Chondrocyte (in vitro differentiated cells): ENCODE measurements at regions not wholly inside any gene's neighbourhood (a gene's known extent, or its start where the extent isn't known, plus 50 kb on each side); places are given as distances from the start of the nearest gene placed in this dataset.

Experiments used
- DNase-seq: peaks from one replicate; pipeline ENCODE4 v3.0.0; 2021; ENCODE audit warnings: mixed read lengths, low spot score
- H3K27ac Mint-ChIP-seq: one replicate; pipeline ENCODE4 v1.8.0; 2021; ENCODE audit warnings: mild to moderate bottlenecking, moderate library complexity, mixed read lengths; ENCODE audit not compliant: unreplicated experiment
- H3K27me3 Mint-ChIP-seq: 2 replicates; pipeline ENCODE4 v1.8.0; 2021; ENCODE audit warnings: low read depth, mixed read lengths
- H3K36me3 Mint-ChIP-seq: 2 replicates; pipeline ENCODE4 v1.8.0; 2021; ENCODE audit warnings: low read depth, mixed read lengths
- H3K4me1 Mint-ChIP-seq: 2 replicates; pipeline ENCODE4 v1.8.0; 2021; ENCODE audit warnings: low read depth, mild to moderate bottlenecking, mixed read lengths
- H3K4me3 Mint-ChIP-seq: one replicate; pipeline ENCODE4 v1.8.0; 2021; ENCODE audit warnings: mild to moderate bottlenecking, moderate library complexity, mixed read lengths; ENCODE audit not compliant: unreplicated experiment
- H3K9me3 Mint-ChIP-seq: 2 replicates; pipeline ENCODE4 v1.8.0; 2021; ENCODE audit warnings: low read depth, mixed read lengths
- TF ChIP-seq, protein P1 (sequence below): fragments of 200-600 bp; sonication (generic); IDR thresholded peaks from 2 replicates; pipeline ENCODE4 v1.5.0; 2021; ENCODE audit warnings: antibody characterized with exemption, mild to moderate bottlenecking, moderate library complexity

DNA sequence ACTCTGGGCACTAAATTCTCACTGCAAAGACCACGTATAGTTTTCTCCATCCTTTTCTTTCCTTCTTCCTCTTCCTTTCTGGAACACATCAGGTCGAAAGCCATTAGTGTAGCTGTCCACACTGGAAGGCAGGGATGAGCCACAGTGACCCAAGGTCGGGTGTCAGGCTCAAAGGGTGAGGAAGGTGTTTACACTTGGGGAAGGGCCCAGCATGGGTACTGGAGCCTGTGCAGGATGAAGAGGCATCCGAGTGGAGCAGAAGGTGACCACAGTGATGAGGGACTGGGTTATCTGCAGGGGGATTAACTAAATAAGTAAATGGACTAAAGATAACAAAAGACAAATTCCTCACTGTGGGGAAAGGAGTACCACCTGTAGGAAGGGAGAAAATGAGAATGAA is 164.0 kb downstream of the SOX9 start:
- Mint-ChIP-seq H3K4me3 (no peak overlapping the region), H3K27me3 (no peaks in the 10 kb centered on the region), H3K4me1 (no peaks in the 10 kb centered on the region), H3K9me3 (no peaks in the 10 kb centered on the region), H3K36me3 (no peaks in the 10 kb centered on the region), H3K27ac (no peak overlapping the region)
- DNase-seq, result no peak
- TF ChIP-seq, protein P1, sequence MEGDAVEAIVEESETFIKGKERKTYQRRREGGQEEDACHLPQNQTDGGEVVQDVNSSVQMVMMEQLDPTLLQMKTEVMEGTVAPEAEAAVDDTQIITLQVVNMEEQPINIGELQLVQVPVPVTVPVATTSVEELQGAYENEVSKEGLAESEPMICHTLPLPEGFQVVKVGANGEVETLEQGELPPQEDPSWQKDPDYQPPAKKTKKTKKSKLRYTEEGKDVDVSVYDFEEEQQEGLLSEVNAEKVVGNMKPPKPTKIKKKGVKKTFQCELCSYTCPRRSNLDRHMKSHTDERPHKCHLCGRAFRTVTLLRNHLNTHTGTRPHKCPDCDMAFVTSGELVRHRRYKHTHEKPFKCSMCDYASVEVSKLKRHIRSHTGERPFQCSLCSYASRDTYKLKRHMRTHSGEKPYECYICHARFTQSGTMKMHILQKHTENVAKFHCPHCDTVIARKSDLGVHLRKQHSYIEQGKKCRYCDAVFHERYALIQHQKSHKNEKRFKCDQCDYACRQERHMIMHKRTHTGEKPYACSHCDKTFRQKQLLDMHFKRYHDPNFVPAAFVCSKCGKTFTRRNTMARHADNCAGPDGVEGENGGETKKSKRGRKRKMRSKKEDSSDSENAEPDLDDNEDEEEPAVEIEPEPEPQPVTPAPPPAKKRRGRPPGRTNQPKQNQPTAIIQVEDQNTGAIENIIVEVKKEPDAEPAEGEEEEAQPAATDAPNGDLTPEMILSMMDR, result no peak

- Mint-ChIP-seq H3K27ac (no peak overlapping the region), H3K4me3 (no peak overlapping the region)
- TF ChIP-seq, protein P1, result peak; percentile 16
Observed at GRCh38 chr17:72287586-72287985, 166.8 kb downstream of the SOX9 start.

DNA sequence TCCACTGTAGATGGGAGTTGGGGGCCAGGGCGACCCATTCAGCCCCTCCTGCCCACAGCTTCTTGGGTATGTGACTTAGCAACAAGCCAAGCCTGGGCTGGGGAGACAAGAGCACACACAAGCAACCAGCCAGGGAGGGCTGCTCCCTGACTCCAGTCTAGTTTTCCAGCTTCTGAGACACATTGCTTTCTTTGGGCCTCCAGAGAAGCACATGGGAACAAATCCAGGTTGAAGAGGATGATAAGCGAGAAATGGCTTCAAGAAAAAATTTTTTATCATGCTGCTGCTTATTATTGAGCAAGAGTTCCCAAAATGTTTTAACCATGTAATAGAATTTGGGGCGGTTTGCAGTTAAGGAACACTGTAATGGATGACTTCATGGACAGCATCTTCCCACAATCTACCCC is 173.7 kb downstream of the SOX9 start:
- TF ChIP-seq, protein P1, result no peak
- no peaks in the 10 kb centered on the region for H3K36me3 Mint-ChIP-seq
- H3K27ac Mint-ChIP-seq, result no peak overlapping the region
- no peak for DNase-seq
- no peaks in the 10 kb centered on the region for H3K9me3 Mint-ChIP-seq
- peaks cover 2% of the 10 kb centered on the region for H3K27me3 Mint-ChIP-seq
- peaks cover 20% of the 10 kb centered on the region for H3K4me1 Mint-ChIP-seq
- no peak overlapping the region for H3K4me3 Mint-ChIP-seq

More at GRCh38 chr17:72287586-72287985, 166.8 kb downstream of the SOX9 start:
- Mint-ChIP-seq H3K36me3 (no peaks in the 10 kb centered on the region), H3K9me3 (no peaks in the 10 kb centered on the region), H3K4me1 (no peaks in the 10 kb centered on the region), H3K27me3 (no peaks in the 10 kb centered on the region)
- DNase-seq, result no peak

DNA sequence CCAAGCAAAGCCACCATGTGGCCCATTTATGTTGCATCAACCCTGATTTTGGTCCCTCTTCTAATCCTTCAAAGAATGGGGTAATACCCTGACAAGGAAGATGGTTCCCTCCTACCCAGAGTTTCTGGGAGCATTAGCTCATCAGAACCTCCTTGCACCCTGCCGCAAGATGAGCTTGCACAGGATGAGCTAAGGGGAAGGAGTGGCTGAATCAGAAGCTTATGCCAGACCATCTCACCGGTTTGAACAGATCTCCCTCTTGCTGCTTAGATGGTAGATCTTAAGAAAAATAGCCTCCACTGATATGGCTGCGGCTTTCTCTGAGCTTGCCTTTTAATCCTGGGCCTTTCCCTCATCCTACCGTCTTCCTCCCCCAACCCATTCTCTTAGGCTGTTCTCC is 175.1 kb downstream of the SOX9 start:
- peaks cover 2% of the 10 kb centered on the region for H3K27me3 Mint-ChIP-seq
- no peak overlapping the region for H3K27ac Mint-ChIP-seq
- DNase-seq, result no peak
- no peaks in the 10 kb centered on the region for H3K36me3 Mint-ChIP-seq
- TF ChIP-seq, protein P1, result no peak
- no peak overlapping the region for H3K4me3 Mint-ChIP-seq
- peaks cover 20% of the 10 kb centered on the region for H3K4me1 Mint-ChIP-seq
- no peaks in the 10 kb centered on the region for H3K9me3 Mint-ChIP-seq

GRCh38 chr17:72296456-72296855 is 175.6 kb downstream of the SOX9 start:
- Mint-ChIP-seq H3K27me3 (peaks cover 2% of the 10 kb centered on the region), H3K36me3 (no peaks in the 10 kb centered on the region), H3K4me1 (peaks cover 20% of the 10 kb centered on the region), H3K4me3 (no peak overlapping the region), H3K9me3 (no peaks in the 10 kb centered on the region), H3K27ac (no peak overlapping the region)
- no peak for DNase-seq
- TF ChIP-seq, protein P1, result no peak
